HG03521 (cell line): ENCODE measurements at regions not wholly inside any gene's neighbourhood (a gene's known extent, or its start where the extent isn't known, plus 50 kb on each side); places are given as distances from the start of the nearest gene placed in this dataset.
"Not testable (repeated sequence)": the region's sequence is repeated elsewhere in the genome, so short reads cannot be mapped to it uniquely, and the experiment has no call there.

Experiments used
- ATAC-seq: cut with Tn5 transposase; IDR thresholded peaks from one replicate; pipeline ENCODE4 v1.9.1; 2021; ENCODE audit warnings: mild to moderate bottlenecking, moderate library complexity; ENCODE audit not compliant: unreplicated experiment

DNA sequence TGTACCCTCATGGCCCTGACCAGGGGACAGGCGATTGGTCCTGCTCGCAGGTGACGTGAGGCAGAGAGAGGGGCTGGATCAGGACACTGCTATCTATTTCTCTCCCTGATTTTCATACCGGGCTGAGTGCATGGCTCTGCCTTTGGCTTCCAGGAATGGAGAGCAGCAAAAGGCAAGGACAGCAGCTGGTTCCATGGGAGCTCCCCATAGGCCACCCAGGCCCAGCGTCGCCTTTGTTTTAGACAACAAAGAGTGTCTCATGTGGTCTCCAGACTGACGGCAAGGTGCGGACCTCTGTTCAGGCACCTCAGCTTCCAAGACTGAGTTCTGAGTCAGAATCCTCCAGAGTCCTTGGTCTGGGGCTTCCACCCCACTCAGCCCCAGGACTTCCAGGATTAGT is 123.1 kb downstream of the VEGFA start:
- ATAC-seq = no peak

DNA sequence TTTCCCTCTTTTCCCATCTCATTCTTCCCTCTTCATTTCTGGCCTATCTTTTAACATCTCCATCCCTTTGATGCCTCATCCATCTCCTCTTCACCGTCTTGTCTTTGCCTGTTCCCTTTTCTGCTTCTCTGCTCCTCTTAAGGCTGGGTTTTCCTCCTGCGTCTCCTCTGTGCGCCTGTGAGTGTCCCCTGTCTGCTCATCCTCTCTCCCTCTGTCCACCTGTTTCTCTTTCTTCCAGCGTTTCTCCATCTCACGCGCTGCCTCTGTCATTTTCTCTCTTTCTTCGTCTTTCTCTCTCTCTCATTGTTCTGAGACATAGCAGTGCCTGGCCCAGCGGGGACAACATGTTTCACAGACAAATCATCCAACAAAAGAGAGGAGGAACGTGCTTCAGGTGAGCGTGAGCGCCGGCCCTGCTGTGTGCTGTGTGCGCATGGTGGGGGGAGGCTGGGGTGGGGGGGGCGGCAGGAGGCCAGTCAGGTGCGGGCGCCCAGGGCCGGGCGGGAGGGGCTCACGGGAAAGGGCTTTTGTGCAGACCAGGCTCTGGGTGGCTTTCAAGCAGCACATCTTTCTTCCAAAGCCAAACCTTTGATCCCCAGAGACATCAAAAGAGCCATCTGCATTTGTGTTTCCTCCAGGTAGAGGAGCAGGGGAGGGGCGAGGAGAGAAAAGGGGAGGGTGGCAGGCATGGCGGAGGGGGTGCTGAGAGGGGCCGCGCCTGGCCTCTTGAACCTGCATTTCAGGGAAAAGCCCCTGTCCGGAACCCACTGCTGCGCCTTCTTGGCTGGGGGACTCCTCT is 121.3 kb downstream of the VEGFA start:
- ATAC-seq = no peak

DNA sequence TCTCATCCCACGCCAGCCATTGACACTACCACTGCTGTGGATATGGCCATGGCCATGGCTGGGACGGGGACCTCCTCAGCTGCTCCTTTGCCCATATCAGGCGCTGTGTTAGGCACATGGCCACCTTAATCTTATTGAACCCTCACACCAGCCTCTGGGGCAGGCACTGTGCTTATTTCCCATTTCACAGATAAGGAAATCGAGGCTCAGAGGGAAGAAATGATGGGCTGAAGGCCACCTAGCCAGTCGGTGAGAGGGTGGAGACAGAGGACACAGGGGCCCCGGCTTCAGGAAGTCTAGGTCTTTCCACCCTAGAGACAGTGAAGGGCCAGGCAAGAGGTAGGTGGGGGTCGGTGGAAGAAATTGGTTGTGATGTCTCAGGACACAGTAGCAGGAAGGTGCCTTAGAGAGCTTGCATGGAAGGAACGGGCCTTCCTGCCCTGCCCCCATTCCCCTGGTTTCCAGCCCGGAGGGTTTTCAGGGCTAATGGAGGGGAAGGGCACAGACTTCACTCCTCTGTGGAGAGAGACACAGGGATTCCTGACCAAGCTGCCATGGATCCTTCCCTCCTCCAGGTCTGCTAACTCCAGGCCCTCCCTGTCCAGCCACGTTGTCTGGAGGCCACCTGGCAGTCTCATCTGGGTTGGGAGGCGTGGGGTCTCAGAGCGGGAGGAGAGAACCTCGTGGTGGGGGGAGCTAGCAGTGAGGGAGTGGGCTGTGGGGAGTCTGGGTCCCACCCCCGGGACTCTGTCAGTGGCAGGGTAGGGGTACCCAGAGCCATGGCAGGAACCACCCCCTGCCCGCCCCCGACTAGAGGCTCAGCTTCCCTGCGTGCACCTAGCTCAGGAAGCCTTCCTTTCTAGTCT is 120.4 kb downstream of the VEGFA start:
- no peak for ATAC-seq

DNA sequence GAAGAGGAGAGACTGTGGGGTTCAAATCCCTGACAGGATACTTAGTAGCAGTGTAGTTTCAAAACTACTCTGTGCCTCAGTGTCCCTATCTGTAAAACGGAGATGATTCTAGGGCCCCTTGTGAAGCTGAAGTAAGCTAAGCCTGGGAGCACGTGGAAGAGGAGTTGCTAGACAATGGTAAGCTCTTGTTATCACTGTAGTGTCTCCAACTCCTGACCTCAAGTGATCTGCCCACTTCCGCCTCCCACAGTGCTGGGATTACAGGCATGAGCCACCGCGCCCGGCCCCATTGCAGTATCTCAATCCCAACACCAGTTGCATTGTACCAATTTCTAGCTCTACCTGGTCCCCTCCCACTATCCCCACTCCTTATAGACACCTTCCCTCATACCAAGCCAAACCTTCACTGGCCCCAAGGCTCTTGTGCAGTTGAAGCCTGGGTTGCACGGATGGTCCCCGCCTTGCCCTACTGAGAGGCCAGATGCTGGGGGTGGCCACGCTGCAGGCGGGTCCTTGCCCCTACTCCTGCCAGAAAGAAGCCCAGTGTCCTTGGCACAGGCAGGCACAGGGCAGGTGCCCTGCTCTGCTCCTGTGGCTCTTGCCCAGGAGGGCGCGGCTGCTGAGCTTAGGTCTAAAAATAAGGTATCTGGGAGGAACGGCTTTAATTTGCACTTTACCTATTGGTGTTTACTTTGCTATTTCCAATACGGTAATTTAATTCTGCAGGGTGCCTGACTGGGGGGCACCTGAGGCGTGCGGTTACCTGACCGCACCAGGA is 118.1 kb downstream of the VEGFA start:
- ATAC-seq = no peak

DNA sequence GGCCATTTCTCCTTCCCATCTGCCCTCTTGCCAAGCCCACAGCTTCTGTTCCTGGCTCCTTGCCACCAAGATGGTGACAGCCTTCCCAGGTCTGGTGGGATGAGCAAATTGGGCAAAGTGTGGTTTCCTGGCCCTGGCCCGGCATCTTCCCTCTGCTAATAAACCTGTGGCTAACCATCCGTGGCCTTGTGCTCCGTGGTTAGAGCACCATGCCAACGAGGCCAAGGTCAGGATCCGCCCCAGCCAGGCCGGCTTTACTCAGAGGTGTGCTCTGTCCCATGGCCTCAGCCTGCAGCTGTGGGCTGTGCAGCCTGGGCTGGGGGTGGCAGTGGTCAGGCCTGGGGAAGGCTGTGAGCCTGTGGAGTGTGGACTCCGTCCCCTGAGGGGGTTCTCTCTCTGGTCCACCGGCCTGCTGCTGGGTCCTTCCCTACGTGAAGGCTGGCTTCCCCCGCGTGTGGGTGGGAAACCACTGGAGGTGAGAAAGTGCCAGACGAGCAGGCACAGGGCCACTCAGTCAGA is 117.4 kb downstream of the VEGFA start:
- ATAC-seq = no peak

DNA sequence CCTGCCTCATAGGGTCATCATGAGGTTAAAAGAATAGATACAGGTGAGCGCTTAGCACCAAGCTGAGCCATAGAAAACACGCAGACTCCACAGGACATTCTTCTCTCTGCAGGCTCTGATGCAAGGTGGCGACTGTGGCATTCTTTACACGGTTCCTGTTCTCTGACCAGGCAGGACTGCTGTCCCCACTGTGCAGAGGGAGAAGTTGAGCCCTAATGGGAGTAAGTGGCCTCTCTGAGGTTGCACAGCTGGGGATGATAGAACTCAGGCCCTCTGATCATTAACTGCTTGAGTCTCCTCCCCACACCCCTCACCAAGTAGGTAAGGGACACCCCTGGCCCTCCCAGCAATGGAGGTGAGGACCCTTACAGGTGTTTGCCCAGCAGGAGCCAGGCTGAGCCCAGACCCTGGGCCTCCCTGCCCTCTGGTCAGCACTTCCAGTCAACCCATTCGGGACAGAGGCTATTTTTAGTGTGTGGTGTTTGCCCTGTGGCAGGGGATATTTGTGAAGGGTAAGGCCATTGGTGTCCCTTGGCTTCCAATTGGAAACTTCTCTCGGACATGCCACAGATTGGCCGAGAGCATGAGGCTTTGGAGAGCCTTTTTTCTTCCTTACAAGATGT is 116.8 kb downstream of the VEGFA start:
- ATAC-seq = no peak

DNA sequence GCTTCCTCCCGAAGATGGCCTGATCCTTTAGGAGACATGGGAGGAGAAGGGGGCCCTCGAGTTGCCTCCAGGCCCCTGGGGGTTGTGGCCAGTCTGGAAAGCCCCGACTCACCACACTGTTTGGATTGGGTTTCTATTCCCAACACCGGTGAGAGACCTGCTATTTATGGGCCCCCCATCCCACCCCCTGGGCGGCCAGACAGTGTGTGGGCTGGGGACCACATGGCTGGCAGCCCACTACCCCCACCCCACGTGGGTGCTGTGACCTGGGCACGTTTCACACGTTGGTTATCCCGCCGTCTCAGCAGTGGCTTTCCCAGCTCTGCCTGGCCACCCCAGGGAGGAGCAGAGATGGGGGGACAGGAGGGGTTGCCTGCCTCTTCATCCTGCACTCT is 116.1 kb downstream of the VEGFA start:
- no peak for ATAC-seq

DNA sequence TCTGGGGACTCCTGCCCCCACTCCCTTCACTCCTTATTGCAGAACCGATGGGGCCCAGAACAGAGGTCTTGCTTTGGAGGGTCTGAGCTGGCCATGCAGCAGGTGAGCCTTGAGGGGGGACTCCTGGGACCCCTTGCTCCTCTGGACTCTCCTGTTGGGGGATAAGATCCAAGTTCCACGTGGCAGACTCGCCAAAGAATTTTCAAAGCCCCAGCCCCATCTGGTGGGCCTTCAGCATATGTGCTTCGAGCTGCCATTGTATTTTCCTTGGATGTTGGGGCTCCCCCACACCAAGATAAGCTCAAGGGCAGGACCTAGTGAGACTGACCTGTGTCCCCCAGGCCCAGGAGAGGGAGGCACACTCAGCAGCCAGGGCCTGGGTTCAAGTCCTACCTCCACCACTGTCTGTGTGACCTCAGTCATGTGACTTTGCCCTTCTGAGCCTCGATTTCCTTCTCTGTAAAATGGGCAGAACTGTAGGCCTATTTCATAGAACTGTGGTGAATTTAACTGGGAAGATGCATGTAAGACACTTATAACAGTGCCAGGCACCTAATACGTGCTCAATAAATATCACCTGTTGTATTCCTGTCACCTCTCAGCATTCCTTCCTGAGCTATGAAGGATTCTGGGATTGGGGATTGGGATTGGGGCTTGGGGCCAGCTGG is 115.5 kb downstream of the VEGFA start:
- no peak for ATAC-seq

DNA sequence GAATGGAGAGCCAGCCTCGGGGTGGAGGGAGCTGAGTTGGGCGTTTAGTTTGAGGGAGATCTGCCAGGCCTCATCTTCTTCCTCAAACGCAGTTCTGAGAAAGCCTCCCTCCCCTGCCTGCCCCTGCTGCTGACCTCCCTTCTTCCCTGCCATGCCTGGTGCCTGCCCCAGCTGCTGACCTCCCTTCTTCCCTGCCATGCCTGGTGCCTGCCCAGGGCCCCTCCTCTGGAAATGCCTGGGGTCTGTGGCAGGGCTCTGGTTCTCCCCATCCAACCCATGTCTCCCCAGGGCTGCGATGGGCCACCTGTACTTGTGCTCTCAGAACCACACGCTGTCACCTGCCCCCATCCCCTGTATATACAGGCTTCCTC is 114.6 kb downstream of the VEGFA start:
- ATAC-seq = no peak

DNA sequence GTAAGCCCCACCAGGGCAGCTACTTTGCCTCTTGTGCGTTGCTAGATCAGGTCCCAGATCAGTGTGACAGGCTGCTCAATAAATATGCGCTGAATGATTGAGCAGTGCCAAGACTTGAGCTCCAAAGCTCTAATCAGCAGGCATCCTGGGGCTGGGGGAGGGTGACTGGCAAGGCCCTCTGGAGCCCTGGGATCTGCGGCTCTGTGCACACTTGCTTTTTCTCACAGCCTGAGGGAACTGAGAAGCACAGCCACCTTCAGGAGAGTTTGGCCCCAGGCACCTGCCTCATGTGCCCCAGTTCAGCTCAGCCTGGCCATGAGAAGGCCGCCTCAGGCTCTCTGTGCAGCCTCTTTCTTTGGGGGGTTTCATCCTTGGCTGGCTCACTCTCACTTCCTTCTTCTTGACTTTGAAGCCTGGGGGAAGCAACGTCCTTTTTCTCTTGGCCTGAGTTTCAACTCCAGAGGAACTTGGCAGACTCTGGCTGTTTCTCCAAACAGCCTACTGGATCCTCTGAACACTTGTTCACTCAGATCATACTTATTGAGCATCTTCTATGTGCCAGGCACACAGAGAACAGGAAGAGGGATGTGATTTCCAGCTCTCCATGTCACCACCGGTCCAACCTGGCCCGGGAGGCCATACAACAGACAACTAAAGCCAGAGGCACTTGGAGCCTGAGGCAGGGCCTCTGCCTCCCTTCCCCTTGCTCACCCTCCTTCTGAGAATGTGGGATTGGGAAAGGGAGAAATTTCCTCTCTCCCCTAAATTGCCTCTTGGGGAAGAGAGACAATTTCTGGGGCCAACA is 114.0 kb downstream of the VEGFA start:
- no peak for ATAC-seq

DNA sequence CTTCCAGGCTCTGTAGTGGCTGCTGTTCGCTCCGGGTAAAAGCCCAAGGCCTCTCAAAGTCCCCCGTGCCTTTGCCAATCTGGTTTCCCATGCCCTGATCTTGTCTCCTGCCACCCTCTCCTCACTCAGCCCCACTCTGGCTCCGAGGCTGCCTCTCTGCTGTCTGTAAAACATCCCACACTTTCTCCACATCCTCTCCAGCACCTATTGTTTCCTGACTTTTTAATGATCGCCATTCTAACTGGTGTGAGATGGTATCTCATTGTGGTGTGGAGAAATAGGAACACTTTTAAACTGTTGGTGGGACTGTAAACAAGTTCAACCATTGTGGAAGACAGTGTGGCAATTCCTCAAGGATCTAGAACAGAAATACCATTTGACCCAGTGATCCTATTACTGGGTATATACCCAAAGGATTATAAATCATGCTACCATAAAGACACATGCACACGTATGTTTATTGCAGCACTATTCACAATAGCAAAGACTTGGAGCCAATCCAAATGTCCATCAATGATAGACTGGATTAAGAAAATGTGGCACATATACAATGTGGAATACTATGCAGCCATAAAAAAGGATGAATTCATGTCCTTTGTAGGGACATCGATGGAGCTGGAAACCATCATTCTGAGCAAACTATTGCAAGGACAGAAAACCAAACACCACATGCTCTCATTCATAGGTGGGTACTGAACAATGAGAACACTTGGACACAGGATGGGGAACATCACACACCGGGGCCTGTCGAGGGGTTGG is 112.9 kb downstream of the VEGFA start:
- ATAC-seq = not testable (repeated sequence)

DNA sequence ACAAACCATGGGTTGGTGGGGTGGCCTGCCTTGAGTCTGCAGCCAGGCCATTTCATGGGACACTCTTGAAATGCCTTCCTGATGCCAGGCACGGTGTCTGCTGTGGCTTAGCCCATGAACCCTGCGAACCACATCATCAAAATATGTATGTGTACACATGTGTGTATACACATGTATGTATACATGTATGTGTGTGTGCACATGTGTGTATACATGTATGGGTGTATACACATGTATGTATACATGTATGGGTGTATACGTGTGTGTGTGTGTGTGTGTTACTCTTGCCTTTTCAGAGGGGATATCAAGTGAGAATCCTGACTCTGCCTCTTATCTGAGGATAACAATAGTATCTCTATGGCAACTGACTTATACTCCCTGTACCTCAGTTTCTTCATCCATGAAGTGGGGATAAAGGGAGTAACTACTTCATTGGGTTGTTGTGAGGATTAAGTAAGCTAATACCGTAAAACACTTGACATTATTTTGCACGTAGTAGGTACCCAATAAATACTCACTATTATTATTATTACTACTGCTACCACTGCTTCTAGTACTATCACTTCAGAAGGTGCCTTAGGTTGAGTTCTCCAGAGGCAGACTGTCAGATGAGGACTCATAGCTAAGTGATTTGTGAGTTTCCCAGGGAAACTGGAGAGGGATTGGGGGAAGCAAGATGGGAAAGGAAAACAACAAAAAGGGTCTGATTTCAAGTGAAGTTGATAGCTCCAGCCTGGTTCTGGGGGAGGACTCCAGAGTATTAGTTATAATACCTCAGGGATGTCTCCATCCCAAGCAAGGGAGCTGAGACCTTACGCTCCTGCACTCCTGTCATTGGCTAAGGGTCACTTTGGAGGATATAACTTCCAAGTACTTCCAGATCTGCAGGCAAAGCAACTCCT is 110.5 kb downstream of the VEGFA start:
- ATAC-seq = no peak

DNA sequence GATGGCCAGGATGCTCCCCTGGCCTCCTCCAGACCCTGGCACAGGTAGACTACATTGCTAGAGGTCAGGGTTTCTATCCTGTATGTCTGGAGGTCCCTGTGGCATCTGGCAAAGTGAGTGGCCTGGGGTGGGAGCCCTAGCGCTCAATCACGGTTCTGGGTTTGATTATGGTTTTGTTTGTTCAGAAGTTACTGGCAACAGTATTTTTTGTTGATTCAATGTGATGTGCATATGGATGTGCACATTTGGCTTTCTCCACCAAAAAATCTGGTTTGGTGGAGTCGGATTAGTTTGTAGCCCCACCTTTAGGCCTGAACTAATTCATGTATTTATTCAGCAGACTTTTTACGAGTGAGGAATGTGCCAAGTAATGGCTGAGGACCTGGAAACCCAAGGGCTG is 109.7 kb downstream of the VEGFA start:
- no peak for ATAC-seq

DNA sequence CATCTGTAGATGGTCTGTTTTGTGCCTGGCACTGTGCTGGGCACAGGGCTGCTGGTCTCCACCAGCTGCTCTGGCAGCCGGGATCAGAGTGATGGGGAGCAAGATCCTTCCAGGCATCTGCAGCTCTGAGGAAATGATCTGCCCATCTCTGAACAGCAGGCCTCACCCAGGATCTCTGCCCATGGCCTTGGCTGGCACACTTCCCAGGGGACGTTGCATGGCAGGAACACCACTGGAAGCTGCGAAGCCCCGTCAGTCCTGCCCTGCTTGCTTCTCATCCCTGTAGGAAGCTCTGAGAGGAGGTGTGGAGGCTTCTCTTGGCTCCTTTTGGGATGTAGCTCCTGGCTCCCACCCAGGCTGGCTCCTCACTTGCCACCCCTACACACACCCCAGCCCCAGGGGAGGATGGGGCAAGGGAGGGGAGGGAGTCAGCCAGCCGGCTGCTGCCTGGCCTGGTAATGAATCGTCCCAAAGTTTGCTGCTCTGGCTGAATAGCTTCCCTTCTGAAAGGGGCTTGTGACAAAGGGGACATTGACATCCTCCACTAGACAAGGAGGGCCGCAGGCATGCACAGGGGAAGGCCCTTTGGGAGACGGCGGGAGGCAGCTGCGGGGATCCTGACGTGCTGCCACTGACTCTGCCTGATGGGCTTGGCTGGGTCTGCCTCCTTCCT is 108.9 kb downstream of the VEGFA start:
- ATAC-seq = no peak

DNA sequence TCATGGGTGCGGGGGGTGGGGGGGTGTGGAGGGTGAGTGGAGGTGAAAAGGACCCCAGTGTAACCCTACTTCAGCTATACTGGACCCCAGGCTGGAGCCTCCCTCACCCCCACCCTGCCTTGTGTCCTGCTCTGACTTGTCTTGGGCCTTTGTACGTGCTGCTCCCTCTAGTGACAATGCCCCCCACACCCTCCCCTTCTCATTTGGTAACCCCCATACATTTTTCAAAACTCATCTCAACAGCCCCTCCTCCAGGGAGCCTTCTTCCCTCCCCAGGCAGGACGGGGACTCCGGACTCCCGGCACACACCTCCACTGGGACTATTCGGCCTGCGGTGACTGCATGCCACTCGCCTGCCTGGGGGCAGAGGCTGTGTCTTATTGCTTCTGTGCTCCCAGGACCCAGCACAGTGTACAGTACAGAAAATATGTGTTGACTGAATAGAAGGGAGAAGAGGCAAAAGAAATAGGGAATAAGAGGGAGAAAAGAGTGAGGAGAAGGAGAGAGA is 108.2 kb downstream of the VEGFA start:
- no peak for ATAC-seq

DNA sequence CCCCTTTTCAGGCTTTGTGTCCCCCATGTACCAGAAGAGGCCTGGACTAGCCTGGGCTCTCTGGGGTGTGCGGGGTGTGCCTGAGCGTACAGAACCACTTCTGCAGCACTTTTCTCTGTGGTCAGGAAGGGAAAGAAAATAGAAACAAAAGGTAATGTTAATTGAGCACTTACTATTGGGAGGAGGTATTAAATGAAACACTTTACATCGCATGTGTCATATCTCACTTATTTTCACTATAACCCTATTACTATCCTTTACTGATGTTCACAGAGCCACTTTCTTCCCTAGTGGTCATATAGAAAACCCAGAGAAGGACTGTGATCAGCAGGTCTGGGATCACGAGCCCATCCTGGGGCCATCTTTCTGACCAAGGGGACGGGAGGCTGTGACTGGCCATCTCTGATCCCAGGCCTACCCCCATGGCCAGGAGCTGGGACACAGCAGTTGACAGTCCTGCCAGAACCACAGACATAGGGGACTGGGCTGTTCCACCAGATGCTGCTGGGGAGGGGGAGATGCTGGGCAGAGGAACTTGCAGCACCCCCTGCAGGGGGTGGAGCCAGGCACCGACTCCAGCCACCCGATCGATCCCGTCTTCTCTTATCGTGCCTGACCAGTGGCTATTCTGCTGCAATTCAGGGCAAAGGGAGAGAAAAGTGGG is 107.6 kb downstream of the VEGFA start:
- no peak for ATAC-seq
